Omental fat pad (tissue), 3 donors: ENCODE measurements at regions not wholly inside any gene's neighbourhood (a gene's known extent, or its start where the extent isn't known, plus 50 kb on each side); places are given as distances from the start of the nearest gene placed in this dataset.

Experiments
- ATAC-seq: fragments of 150-250 bp; one replicate; pipeline ENCODE4 v1.9.1; 2016; ENCODE audit warnings: mild to moderate bottlenecking, moderate library complexity; ENCODE audit not compliant: low FRiP score
- DNase-seq: peaks from one replicate; pipeline ENCODE4 v3.0.0-alpha.2; 2019; ENCODE audit warnings: low spot score
- CTCF ChIP-seq, 3 donors: fragments of 450-650 bp; IDR thresholded peaks; one replicate each; pipeline ENCODE4 v1.5.1; 2016 to 2017; ENCODE audit warnings: antibody characterized with exemption in 3 of 3, mild to moderate bottlenecking in 3 of 3, moderate library complexity in 2 of 3

- TF ChIP-seq CTCF (IDR thresholded peaks at IDR 0.05): no peak
- ATAC-seq (no peak), DNase-seq (no peak)
Observed at GRCh38 chr21:38668541-38668940, 137.2 kb upstream of the ETS2 start.

- TF ChIP-seq CTCF (IDR thresholded peaks at IDR 0.05): no peak
- DNase-seq: no peak
- no peak for ATAC-seq
Observed at GRCh38 chr21:38669186-38669585, 136.5 kb upstream of the ETS2 start.

GRCh38 chr21:38670861-38671260, 134.9 kb upstream of the ETS2 start:
- TF ChIP-seq CTCF (IDR thresholded peaks at IDR 0.05): no peak
- no peak for ATAC-seq
- DNase-seq: no peak

GRCh38 chr21:38671773-38672172, 134.0 kb upstream of the ETS2 start:
- DNase-seq: no peak
- TF ChIP-seq CTCF (IDR thresholded peaks at IDR 0.05): no peak
- ATAC-seq: no peak

GRCh38 chr21:38675182-38675824, 130.4 kb upstream of the ETS2 start:
- DNase-seq (no peak), ATAC-seq (no peak)
- TF ChIP-seq CTCF (IDR thresholded peaks at IDR 0.05): no peak

- DNase-seq (no peak), ATAC-seq (no peak)
- TF ChIP-seq CTCF (IDR thresholded peaks at IDR 0.05): no peak
Observed at GRCh38 chr21:38678827-38679226, 126.9 kb upstream of the ETS2 start.

- TF ChIP-seq CTCF (IDR thresholded peaks at IDR 0.05): no peak
- DNase-seq (no peak), ATAC-seq (no peak)
Observed at GRCh38 chr21:38679534-38679933, 126.2 kb upstream of the ETS2 start.
